Activated CD8-positive, alpha-beta T cell treated with anti-CD3 and anti-CD28 coated beads for 36 hours (primary cell): ENCODE measurements at regions not wholly inside any gene's neighbourhood (a gene's known extent, or its start where the extent isn't known, plus 50 kb on each side); places are given as distances from the start of the nearest gene placed in this dataset.

Experiments used
- ATAC-seq: fragments of 200-7000 bp; cut with Tn5 transposase; one replicate; pipeline ENCODE4 v1.10.0; 2021; ENCODE audit warnings: mild to moderate bottlenecking, moderate library complexity
- CTCF ChIA-PET: fragments of 350-600 bp; sonication (Branson Sonifier 250); formaldehyde crosslinking; loops from one replicate; lab custom pipeline; 2021; ENCODE audit warnings: antibody characterized with exemption; lab: Charles Lee
- POLR2A ChIA-PET: fragments of 350-600 bp; sonication (Branson Sonifier 250); formaldehyde crosslinking; loops from one replicate; lab custom pipeline; 2021; ENCODE audit warnings: antibody characterized with exemption; lab: Charles Lee
- DNase-seq: peaks from one replicate; pipeline ENCODE4 v3.0.0-alpha.2; 2020
- H3K27ac Mint-ChIP-seq: one replicate; pipeline ENCODE4 v1.8.0; 2021; ENCODE audit warnings: mild to moderate bottlenecking, mixed read lengths
- H3K27me3 Mint-ChIP-seq: one replicate; pipeline ENCODE4 v1.8.0; 2021; ENCODE audit warnings: mixed read lengths
- H3K36me3 Mint-ChIP-seq: one replicate; pipeline ENCODE4 v1.8.0; 2021; ENCODE audit warnings: low read depth, mixed read lengths
- H3K4me1 Mint-ChIP-seq: one replicate; pipeline ENCODE4 v1.8.0; 2021; ENCODE audit warnings: low read depth, mixed read lengths
- H3K4me3 Mint-ChIP-seq: one replicate; pipeline ENCODE4 v1.8.0; 2021; ENCODE audit warnings: mild to moderate bottlenecking, moderate library complexity, mixed read lengths
- H3K9me3 Mint-ChIP-seq: one replicate; pipeline ENCODE4 v1.8.0; 2021; ENCODE audit warnings: mixed read lengths
- intact Hi-C: fragments of 100-400 bp; cut with micrococcal nuclease; formaldehyde crosslinking; loops from one replicate; pipeline ENCODE4 v1.10.0; 2022
- TF ChIP-seq, protein P1 (sequence below): fragments of 200-600 bp; IDR thresholded peaks from one replicate; pipeline ENCODE4 v1.8.0; 2022; ENCODE audit warnings: antibody characterized with exemption, mild to moderate bottlenecking

DNA sequence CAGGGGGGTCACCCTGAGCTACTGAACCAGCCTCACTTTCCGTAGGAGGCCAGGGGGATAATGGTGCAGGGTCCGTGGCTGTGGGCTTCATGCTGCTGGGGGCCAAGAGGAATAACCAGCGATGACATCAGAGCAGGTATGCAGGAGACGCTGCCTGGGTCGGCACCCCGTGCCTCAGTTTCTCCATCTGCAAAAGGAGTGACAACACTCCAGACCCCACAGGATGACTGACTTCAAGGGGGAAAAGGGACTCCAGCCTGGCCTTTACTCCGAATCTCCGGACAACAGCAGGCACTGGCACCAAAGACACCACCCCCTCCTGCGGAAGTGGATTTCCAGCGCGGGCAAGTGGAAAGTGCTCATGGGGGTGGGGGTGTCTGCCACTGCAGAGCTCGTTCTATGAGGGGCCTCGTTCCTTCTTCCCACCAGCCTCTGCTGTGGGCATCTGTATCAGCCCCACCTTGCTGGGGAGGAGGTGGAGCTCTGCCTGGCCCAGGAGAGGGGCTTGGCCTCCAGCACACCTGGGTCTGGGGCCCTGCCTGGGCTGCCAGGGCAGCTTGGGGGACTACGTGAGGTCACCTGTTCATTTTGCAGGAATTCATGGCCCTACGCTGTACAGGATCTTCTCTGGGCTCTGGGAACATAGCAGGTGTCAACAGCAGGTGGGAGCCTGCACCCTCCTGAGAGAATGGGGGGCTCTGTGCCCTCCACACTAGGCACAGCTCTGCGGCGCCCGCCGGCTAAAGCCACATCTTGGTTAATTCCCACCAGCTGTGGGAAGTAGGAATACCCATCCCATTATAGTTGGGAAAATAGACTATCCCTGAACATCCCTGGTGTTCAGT is 216.6 kb upstream of the C14orf180 start:
- DNase-seq = no peak
- TF ChIP-seq, protein P1, sequence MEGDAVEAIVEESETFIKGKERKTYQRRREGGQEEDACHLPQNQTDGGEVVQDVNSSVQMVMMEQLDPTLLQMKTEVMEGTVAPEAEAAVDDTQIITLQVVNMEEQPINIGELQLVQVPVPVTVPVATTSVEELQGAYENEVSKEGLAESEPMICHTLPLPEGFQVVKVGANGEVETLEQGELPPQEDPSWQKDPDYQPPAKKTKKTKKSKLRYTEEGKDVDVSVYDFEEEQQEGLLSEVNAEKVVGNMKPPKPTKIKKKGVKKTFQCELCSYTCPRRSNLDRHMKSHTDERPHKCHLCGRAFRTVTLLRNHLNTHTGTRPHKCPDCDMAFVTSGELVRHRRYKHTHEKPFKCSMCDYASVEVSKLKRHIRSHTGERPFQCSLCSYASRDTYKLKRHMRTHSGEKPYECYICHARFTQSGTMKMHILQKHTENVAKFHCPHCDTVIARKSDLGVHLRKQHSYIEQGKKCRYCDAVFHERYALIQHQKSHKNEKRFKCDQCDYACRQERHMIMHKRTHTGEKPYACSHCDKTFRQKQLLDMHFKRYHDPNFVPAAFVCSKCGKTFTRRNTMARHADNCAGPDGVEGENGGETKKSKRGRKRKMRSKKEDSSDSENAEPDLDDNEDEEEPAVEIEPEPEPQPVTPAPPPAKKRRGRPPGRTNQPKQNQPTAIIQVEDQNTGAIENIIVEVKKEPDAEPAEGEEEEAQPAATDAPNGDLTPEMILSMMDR = no peak
- Mint-ChIP-seq H3K9me3 (no peaks in the 10 kb centered on the region), H3K27me3 (no peaks in the 10 kb centered on the region), H3K36me3 (no peaks in the 10 kb centered on the region), H3K4me1 (no peaks in the 10 kb centered on the region), H3K27ac (no peak overlapping the region), H3K4me3 (no peak overlapping the region)
- intact Hi-C loops = no loop called here
- ChIA-PET POLR2A (no interaction called here), CTCF (no interaction called here)
- no peak for ATAC-seq

DNA sequence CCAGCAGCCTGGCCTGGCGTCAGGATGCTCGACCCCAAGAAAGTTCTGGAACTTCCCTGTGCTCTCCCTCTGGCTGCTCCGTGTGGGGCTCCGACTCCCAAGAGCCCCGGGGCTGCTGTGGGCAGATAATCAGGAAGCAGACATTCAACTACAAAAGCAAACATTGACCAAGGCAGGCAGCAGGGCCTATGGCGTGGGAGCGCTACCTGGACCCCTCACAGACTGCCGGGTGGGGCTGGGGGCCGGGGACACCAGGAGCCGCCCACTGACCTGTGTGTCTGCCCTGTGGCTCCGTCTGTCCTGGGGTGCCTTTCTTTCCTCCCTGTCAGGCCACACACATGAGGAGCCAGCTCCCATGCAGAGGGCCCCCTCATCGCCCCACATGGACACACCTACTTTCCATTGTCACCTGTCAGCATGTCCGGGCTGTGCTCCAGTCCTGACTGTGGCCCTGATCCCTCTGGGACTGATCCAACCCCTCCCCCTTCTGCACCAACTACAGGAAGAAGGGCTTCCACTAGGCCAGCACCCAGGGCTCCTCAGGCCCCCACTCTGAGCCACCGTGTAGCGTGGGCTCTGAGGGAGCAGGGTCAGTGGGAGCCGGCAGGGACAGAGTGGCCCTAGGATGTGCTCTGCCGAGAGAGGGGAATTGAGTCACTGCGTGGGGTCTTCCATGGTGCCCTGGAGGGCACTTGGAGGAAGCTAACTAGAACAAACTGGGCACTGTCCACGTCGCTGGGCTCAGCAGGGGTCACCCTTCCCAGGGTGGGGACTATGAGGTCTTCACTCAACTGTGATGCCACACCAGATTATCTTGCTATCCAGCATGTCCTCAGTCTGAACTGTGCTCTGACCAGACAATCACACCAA is 215.4 kb upstream of the C14orf180 start:
- Mint-ChIP-seq H3K9me3 (no peaks in the 10 kb centered on the region), H3K4me1 (no peaks in the 10 kb centered on the region), H3K4me3 (no peak overlapping the region), H3K27ac (no peak overlapping the region), H3K36me3 (no peaks in the 10 kb centered on the region), H3K27me3 (no peaks in the 10 kb centered on the region)
- CTCF ChIA-PET = no interaction called here
- POLR2A ChIA-PET = no interaction called here
- ATAC-seq (no peak), DNase-seq (no peak)
- TF ChIP-seq, protein P1 = no peak
- intact Hi-C loops = no loop called here

DNA sequence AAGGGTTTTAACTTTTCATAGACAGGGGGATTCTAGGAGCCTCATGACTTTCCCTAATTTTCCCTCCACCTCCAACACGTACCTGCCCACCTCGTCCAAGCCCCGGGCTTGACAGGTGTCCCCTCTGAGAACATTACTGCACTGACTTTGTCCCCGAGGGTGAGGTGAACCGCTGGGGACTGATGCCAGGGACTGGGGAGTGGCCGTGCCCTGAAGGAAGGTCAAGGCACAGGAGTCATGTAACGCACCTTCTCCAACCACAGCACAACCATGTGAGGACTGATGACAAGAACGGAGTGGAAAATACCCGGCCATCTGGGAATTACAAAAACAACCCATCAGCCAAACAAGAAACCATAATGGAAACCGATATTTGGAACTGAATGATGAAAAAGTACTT is 214.7 kb upstream of the C14orf180 start:
- Mint-ChIP-seq H3K27ac (no peak overlapping the region), H3K4me3 (no peak overlapping the region), H3K4me1 (no peaks in the 10 kb centered on the region), H3K36me3 (no peaks in the 10 kb centered on the region), H3K9me3 (no peaks in the 10 kb centered on the region), H3K27me3 (no peaks in the 10 kb centered on the region)
- TF ChIP-seq, protein P1 = no peak
- ChIA-PET CTCF (no interaction called here), POLR2A (no interaction called here)
- intact Hi-C loops = no loop called here
- DNase-seq (no peak), ATAC-seq (no peak)

DNA sequence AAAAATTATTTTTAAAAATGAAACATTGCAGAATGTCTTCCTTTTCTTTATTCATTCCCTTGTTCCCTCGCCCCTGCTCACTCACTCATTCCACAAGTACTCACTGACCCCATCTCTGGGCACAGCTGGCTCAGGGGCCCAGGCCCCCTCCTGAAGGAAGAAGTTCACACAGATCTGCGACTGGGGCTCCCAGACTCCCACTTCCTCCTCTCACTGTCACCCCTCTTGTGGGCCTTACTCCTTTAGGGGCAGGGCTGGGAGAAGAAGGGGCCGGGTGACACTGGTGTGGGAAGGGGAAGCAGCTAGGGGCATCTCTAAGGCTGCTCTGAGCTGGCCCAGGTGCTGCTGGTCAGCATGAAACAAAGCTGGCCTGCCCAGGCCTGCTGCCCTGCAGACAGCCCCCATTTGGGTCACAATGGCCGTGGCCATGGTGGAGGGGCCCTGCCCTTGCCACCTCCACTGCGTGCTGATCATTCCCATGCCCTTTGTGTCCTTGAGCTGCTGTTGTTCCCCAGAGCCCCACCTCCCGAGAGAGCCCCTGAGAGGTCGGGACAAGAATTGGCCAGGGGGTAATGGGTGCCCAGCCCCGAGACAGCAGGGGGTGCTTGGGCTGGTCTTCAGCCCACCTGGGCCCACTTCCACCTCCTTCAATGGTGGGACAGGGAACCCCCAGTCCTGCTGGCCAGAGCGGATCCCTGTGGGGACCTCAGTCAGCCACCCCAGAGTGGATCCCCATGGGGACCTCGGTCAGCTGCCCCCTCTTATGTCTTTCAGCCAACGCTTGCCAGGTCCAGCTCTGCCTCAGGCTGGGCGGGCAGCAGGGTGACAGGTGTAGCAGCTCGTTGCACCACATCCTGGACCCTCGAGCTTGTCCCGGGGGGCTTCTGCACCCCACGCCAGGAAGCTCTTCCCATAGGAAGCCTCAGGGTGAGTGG is 212.4 kb upstream of the C14orf180 start:
- no peak for ATAC-seq
- Mint-ChIP-seq H3K27ac (no peak overlapping the region), H3K9me3 (no peaks in the 10 kb centered on the region), H3K36me3 (no peaks in the 10 kb centered on the region), H3K4me3 (no peak overlapping the region), H3K4me1 (no peaks in the 10 kb centered on the region), H3K27me3 (no peaks in the 10 kb centered on the region)
- POLR2A ChIA-PET = no interaction called here
- CTCF ChIA-PET = no interaction called here
- TF ChIP-seq, protein P1 = no peak
- no peak for DNase-seq
- intact Hi-C loops = no loop called here
